ENCODE measurements at regions not wholly inside any gene's neighbourhood (a gene's known extent, or its start where the extent isn't known, plus 50 kb on each side); places are given as distances from the start of the nearest gene placed in this dataset.

GRCh38 chr3:28923994-28924393 lies 356.9 kb upstream of the RBMS3 start:
- H2AK5ac ChIP-seq (ENCODE audit: low read depth, low read length): no peak overlapping the region
- H3K36me3 ChIP-seq (replicated peaks in 1 of 2; ENCODE audit: control insufficient read depth in 2 of 2, insufficient read depth in 2 of 2, low read length in 2 of 2): no peaks in the 10 kb centered on the region
- no peak overlapping the region for H3K4ac ChIP-seq (ENCODE audit: low read length)
- no peak overlapping the region for H3K4me3 ChIP-seq (ENCODE audit: low read length in 2 of 2)
- H3K9ac ChIP-seq (ENCODE audit: low read depth, low read length, poor library complexity): no peak overlapping the region
- H3K4me2 ChIP-seq (ENCODE audit: insufficient read depth, low read length, poor library complexity, severe bottlenecking): no peak overlapping the region
- no peak overlapping the region for H4K91ac ChIP-seq (ENCODE audit: low read depth, low read length, poor library complexity)
- H3K27me3 ChIP-seq (ENCODE audit: control insufficient read depth in 3 of 3, insufficient read depth in 3 of 3, low read depth in 1 of 3, low read length in 3 of 3): no peaks in the 10 kb centered on the region
- no peak for DNase-seq (ENCODE audit: low spot score)
- no peaks in the 10 kb centered on the region for H3K4me1 ChIP-seq (ENCODE audit: control insufficient read depth in 2 of 2, insufficient read depth in 1 of 2, low read depth in 1 of 2, low read length in 2 of 2)
- no peak overlapping the region for H4K8ac ChIP-seq (ENCODE audit: low read depth, low read length)
- no peak overlapping the region for H3K18ac ChIP-seq (ENCODE audit: low read length)
- H3K14ac ChIP-seq (ENCODE audit: low read length): no peak overlapping the region
- no peak overlapping the region for H2BK15ac ChIP-seq (ENCODE audit: low read length)
- no peak overlapping the region for H3K27ac ChIP-seq (replicated peaks; ENCODE audit: low read length)
- H2BK5ac ChIP-seq (ENCODE audit: low read length): no peak overlapping the region
- no CpG with 5 or more reads among the region's 2 CpGs for WGBS, 2 donors (ENCODE audit: extremely low coverage in 2 of 2, insufficient read length in 2 of 2, insufficient replicate concordance in 1 of 2)
- no peak overlapping the region for H3K23ac ChIP-seq (ENCODE audit: low read depth, low read length, poor library complexity)
- H3K79me1 ChIP-seq (ENCODE audit: low read depth, low read length): no peaks in the 10 kb centered on the region
- H2BK12ac ChIP-seq (ENCODE audit: low read length): no peak overlapping the region
- H2BK120ac ChIP-seq (ENCODE audit: low read depth, low read length): no peak overlapping the region
- H2AFZ ChIP-seq (ENCODE audit: low read length): no peak overlapping the region
- H3K9me3 ChIP-seq (replicated peaks in 1 of 2; ENCODE audit: control insufficient read depth in 2 of 2, insufficient read depth in 1 of 2, low read depth in 1 of 2, low read length in 2 of 2): no peaks in the 10 kb centered on the region

GRCh38 chr3:28924744-28925360 lies 356.0 kb upstream of the RBMS3 start:
- DNase-seq (ENCODE audit: low spot score): no peak
- Histone ChIP-seq H4K8ac (ENCODE audit: low read depth, low read length) (no peak overlapping the region), H3K9ac (ENCODE audit: low read depth, low read length, poor library complexity) (no peak overlapping the region), H3K27ac (replicated peaks; ENCODE audit: low read length) (no peak overlapping the region), H3K9me3 (replicated peaks in 1 of 2; ENCODE audit: control insufficient read depth in 2 of 2, insufficient read depth in 1 of 2, low read depth in 1 of 2, low read length in 2 of 2) (no peaks in the 10 kb centered on the region), H3K4ac (ENCODE audit: low read length) (no peak overlapping the region), H3K36me3 (replicated peaks in 1 of 2; ENCODE audit: control insufficient read depth in 2 of 2, insufficient read depth in 2 of 2, low read length in 2 of 2) (no peaks in the 10 kb centered on the region), H2BK5ac (ENCODE audit: low read length) (no peak overlapping the region), H3K14ac (ENCODE audit: low read length) (no peak overlapping the region), H3K23ac (ENCODE audit: low read depth, low read length, poor library complexity) (no peak overlapping the region), H3K79me1 (ENCODE audit: low read depth, low read length) (no peaks in the 10 kb centered on the region), H4K91ac (ENCODE audit: low read depth, low read length, poor library complexity) (no peak overlapping the region), H2AK5ac (ENCODE audit: low read depth, low read length) (no peak overlapping the region), H2BK120ac (ENCODE audit: low read depth, low read length) (no peak overlapping the region), H3K18ac (ENCODE audit: low read length) (no peak overlapping the region), H3K27me3 (ENCODE audit: control insufficient read depth in 3 of 3, insufficient read depth in 3 of 3, low read depth in 1 of 3, low read length in 3 of 3) (no peaks in the 10 kb centered on the region), H3K4me1 (ENCODE audit: control insufficient read depth in 2 of 2, insufficient read depth in 1 of 2, low read depth in 1 of 2, low read length in 2 of 2) (no peaks in the 10 kb centered on the region), H2BK15ac (ENCODE audit: low read length) (no peak overlapping the region), H2BK12ac (ENCODE audit: low read length) (no peak overlapping the region), H2AFZ (ENCODE audit: low read length) (no peak overlapping the region), H3K4me2 (ENCODE audit: insufficient read depth, low read length, poor library complexity, severe bottlenecking) (no peak overlapping the region), H3K4me3 (ENCODE audit: low read length in 2 of 2) (no peak overlapping the region)
- no CpG with 5 or more reads among the region's 1 CpG for WGBS, 2 donors (ENCODE audit: extremely low coverage in 2 of 2, insufficient read length in 2 of 2, insufficient replicate concordance in 1 of 2)

- no peak overlapping the region for H3K4me3 ChIP-seq (ENCODE audit: low read length in 2 of 2)
- H3K27ac ChIP-seq (replicated peaks; ENCODE audit: low read length): no peak overlapping the region
- H3K27me3 ChIP-seq (ENCODE audit: control insufficient read depth in 3 of 3, insufficient read depth in 3 of 3, low read depth in 1 of 3, low read length in 3 of 3): no peaks in the 10 kb centered on the region
- H3K4me1 ChIP-seq (ENCODE audit: control insufficient read depth in 2 of 2, insufficient read depth in 1 of 2, low read depth in 1 of 2, low read length in 2 of 2): no peaks in the 10 kb centered on the region
- no peak overlapping the region for H3K4ac ChIP-seq (ENCODE audit: low read length)
- DNase-seq (ENCODE audit: low spot score): no peak
- WGBS, 2 donors (ENCODE audit: extremely low coverage in 2 of 2, insufficient read length in 2 of 2, insufficient replicate concordance in 1 of 2): no CpG with 5 or more reads among the region's 4 CpGs
- no peak overlapping the region for H2BK120ac ChIP-seq (ENCODE audit: low read depth, low read length)
- no peak overlapping the region for H4K8ac ChIP-seq (ENCODE audit: low read depth, low read length)
- no peak overlapping the region for H4K91ac ChIP-seq (ENCODE audit: low read depth, low read length, poor library complexity)
- no peak overlapping the region for H3K9ac ChIP-seq (ENCODE audit: low read depth, low read length, poor library complexity)
- H3K23ac ChIP-seq (ENCODE audit: low read depth, low read length, poor library complexity): no peak overlapping the region
- H2BK5ac ChIP-seq (ENCODE audit: low read length): no peak overlapping the region
- H3K14ac ChIP-seq (ENCODE audit: low read length): no peak overlapping the region
- H2AFZ ChIP-seq (ENCODE audit: low read length): no peak overlapping the region
- no peak overlapping the region for H2AK5ac ChIP-seq (ENCODE audit: low read depth, low read length)
- H3K9me3 ChIP-seq (replicated peaks in 1 of 2; ENCODE audit: control insufficient read depth in 2 of 2, insufficient read depth in 1 of 2, low read depth in 1 of 2, low read length in 2 of 2): no peaks in the 10 kb centered on the region
- no peak overlapping the region for H3K4me2 ChIP-seq (ENCODE audit: insufficient read depth, low read length, poor library complexity, severe bottlenecking)
- H2BK15ac ChIP-seq (ENCODE audit: low read length): no peak overlapping the region
- no peak overlapping the region for H2BK12ac ChIP-seq (ENCODE audit: low read length)
- no peaks in the 10 kb centered on the region for H3K36me3 ChIP-seq (replicated peaks in 1 of 2; ENCODE audit: control insufficient read depth in 2 of 2, insufficient read depth in 2 of 2, low read length in 2 of 2)
- no peak overlapping the region for H3K18ac ChIP-seq (ENCODE audit: low read length)
- no peaks in the 10 kb centered on the region for H3K79me1 ChIP-seq (ENCODE audit: low read depth, low read length)
These were observed 347.5 kb upstream of the RBMS3 start for GRCh38 chr3:28933337-28933736.

- Histone ChIP-seq H3K9me3 (replicated peaks in 1 of 2; ENCODE audit: control insufficient read depth in 2 of 2, insufficient read depth in 1 of 2, low read depth in 1 of 2, low read length in 2 of 2) (no peaks in the 10 kb centered on the region), H4K91ac (ENCODE audit: low read depth, low read length, poor library complexity) (no peak overlapping the region), H3K79me1 (ENCODE audit: low read depth, low read length) (no peaks in the 10 kb centered on the region), H3K14ac (ENCODE audit: low read length) (no peak overlapping the region), H2BK5ac (ENCODE audit: low read length) (no peak overlapping the region), H2AK5ac (ENCODE audit: low read depth, low read length) (no peak overlapping the region), H3K4me3 (ENCODE audit: low read length in 2 of 2) (no peak overlapping the region), H2BK15ac (ENCODE audit: low read length) (no peak overlapping the region), H2BK120ac (ENCODE audit: low read depth, low read length) (no peak overlapping the region), H2AFZ (ENCODE audit: low read length) (no peak overlapping the region), H3K4ac (ENCODE audit: low read length) (no peak overlapping the region), H3K4me2 (ENCODE audit: insufficient read depth, low read length, poor library complexity, severe bottlenecking) (no peak overlapping the region), H3K27ac (replicated peaks; ENCODE audit: low read length) (no peak overlapping the region), H2BK12ac (ENCODE audit: low read length) (no peak overlapping the region), H3K18ac (ENCODE audit: low read length) (no peak overlapping the region), H3K4me1 (ENCODE audit: control insufficient read depth in 2 of 2, insufficient read depth in 1 of 2, low read depth in 1 of 2, low read length in 2 of 2) (no peaks in the 10 kb centered on the region), H3K36me3 (replicated peaks in 1 of 2; ENCODE audit: control insufficient read depth in 2 of 2, insufficient read depth in 2 of 2, low read length in 2 of 2) (no peaks in the 10 kb centered on the region), H4K8ac (ENCODE audit: low read depth, low read length) (no peak overlapping the region), H3K23ac (ENCODE audit: low read depth, low read length, poor library complexity) (no peak overlapping the region), H3K9ac (ENCODE audit: low read depth, low read length, poor library complexity) (no peak overlapping the region), H3K27me3 (ENCODE audit: control insufficient read depth in 3 of 3, insufficient read depth in 3 of 3, low read depth in 1 of 3, low read length in 3 of 3) (no peaks in the 10 kb centered on the region)
- WGBS, 2 donors (ENCODE audit: extremely low coverage in 2 of 2, insufficient read length in 2 of 2, insufficient replicate concordance in 1 of 2): no CpG with 5 or more reads among the region's 3 CpGs
- no peak for DNase-seq (ENCODE audit: low spot score)
These were observed 346.6 kb upstream of the RBMS3 start for GRCh38 chr3:28934126-28934813.
